ENCODE measurements at regions not wholly inside any gene's neighbourhood (a gene's known extent, or its start where the extent isn't known, plus 50 kb on each side); places are given as distances from the start of the nearest gene placed in this dataset.

- TF ChIP-seq CTCF (IDR thresholded peaks at IDR 0.05; ENCODE audit: insufficient read depth, low read length, poor library complexity, severe bottlenecking) = no peak
- no peak for DNase-seq (ENCODE audit: low read depth)
- Histone ChIP-seq H3K4me3 (ENCODE audit: low read depth, low read length) (no peak overlapping the region), H3K27me3 (ENCODE audit: control insufficient read depth, insufficient read depth, low read length) (peaks cover 27% of the 10 kb centered on the region), H3K36me3 (ENCODE audit: control insufficient read depth, insufficient read depth, low read length) (no peaks in the 10 kb centered on the region)
These were observed 125.3 kb upstream of the RUNX3 start for GRCh38 chr1:25055324-25055780.

GRCh38 chr1:25054526-25055323, 124.6 kb upstream of the RUNX3 start:
- Histone ChIP-seq H3K27me3 (ENCODE audit: control insufficient read depth, insufficient read depth, low read length) (peaks cover 27% of the 10 kb centered on the region), H3K4me3 (ENCODE audit: low read depth, low read length) (no peak overlapping the region)
- DNase-seq (ENCODE audit: low read depth) = no peak

DNA sequence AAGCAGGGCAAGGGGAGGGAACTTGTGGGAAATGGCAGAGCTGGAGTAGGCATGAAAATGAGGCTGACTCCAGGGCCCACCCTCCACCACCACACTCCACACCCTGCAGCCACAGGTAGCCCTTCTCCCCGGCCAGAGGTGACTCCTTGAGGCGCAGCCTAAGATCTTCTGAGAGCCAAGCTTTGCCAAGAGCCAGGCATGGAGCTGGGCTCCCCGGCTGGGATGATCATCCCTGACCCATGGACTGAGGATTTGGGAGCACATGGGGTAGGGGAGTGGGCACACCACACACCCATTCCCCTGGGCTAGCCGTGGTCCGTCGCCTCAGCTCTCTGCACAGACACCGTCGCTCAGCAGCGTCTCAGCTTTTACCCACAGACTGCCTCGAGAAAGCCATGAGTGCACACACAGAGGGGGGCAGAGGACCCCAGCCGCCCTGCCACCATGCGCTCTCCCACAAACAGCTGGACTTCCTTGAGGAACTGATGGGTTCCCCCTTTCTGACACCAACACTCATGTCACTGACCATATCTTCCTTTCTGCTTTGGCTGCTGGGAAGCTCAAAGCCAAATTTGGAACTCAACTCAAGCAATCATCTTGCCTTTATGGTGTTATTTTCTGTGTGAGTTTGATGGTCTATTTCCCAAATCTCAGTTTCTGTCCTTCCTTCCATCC, 123.6 kb upstream of the RUNX3 start:
- DNase-seq (ENCODE audit: low read depth) = no peak
- Histone ChIP-seq H3K36me3 (ENCODE audit: control insufficient read depth, insufficient read depth, low read length) (no peaks in the 10 kb centered on the region), H3K4me3 (ENCODE audit: low read depth, low read length) (no peak overlapping the region), H3K27me3 (ENCODE audit: control insufficient read depth, insufficient read depth, low read length) (peaks cover 29% of the 10 kb centered on the region)
- TF ChIP-seq CTCF (IDR thresholded peaks at IDR 0.05; ENCODE audit: insufficient read depth, low read length, poor library complexity, severe bottlenecking) = no peak

More at GRCh38 chr1:25054526-25055323, 124.6 kb upstream of the RUNX3 start:
- no peak for TF ChIP-seq CTCF (IDR thresholded peaks at IDR 0.05; ENCODE audit: insufficient read depth, low read length, poor library complexity, severe bottlenecking)
- no peaks in the 10 kb centered on the region for H3K36me3 ChIP-seq (ENCODE audit: control insufficient read depth, insufficient read depth, low read length)

DNA sequence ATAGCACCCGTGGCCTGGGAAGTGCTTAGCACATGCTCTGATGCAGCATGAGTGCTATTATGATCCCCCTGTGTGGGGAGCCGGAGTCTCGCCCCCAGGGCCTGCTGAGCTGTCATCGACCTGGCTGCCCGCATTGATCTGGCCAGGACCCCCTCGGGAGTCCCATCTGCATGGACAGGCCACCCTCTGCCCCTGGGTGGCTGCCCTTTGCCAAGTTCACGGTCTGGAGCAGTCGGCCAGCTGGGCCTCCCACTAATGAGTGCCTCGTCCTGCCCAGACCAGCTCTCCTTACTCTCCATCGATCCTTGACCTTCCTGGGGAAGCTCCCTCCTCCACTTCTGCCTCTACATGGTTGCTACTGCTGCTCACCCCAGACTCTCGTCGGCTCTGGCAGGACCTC, 121.8 kb upstream of the RUNX3 start:
- no peak overlapping the region for H3K4me3 ChIP-seq (ENCODE audit: low read depth, low read length)
- no peak for TF ChIP-seq CTCF (IDR thresholded peaks at IDR 0.05; ENCODE audit: insufficient read depth, low read length, poor library complexity, severe bottlenecking)
- no peak for DNase-seq (ENCODE audit: low read depth)
- no peaks in the 10 kb centered on the region for H3K36me3 ChIP-seq (ENCODE audit: control insufficient read depth, insufficient read depth, low read length)
- peaks cover 29% of the 10 kb centered on the region for H3K27me3 ChIP-seq (ENCODE audit: control insufficient read depth, insufficient read depth, low read length)

- Histone ChIP-seq H3K27me3 (ENCODE audit: control insufficient read depth, insufficient read depth, low read length) (peaks cover 27% of the 10 kb centered on the region), H3K4me3 (ENCODE audit: low read depth, low read length) (no peak overlapping the region), H3K36me3 (ENCODE audit: control insufficient read depth, insufficient read depth, low read length) (no peaks in the 10 kb centered on the region)
- TF ChIP-seq CTCF (IDR thresholded peaks at IDR 0.05; ENCODE audit: insufficient read depth, low read length, poor library complexity, severe bottlenecking) = no peak
- no peak for DNase-seq (ENCODE audit: low read depth)
These were observed 121.4 kb upstream of the RUNX3 start for GRCh38 chr1:25051504-25051903.
